CD4-positive, alpha-beta T cell (primary cell): ENCODE measurements at regions not wholly inside any gene's neighbourhood (a gene's known extent, or its start where the extent isn't known, plus 50 kb on each side); places are given as distances from the start of the nearest gene placed in this dataset.

Source experiments
- ATAC-seq: fragments of 200-7000 bp; cut with Tn5 transposase; one replicate; pipeline ENCODE4 v1.10.0; 2022; ENCODE audit warnings: mild to moderate bottlenecking; ENCODE audit not compliant: poor library complexity
- CTCF ChIA-PET: fragments of 350-600 bp; sonication (Branson Sonifier 250); formaldehyde crosslinking; loops from one replicate; lab custom pipeline; 2021; ENCODE audit warnings: antibody characterized with exemption, inconsistent platforms; lab: Charles Lee
- POLR2A ChIA-PET: fragments of 350-600 bp; sonication (Branson Sonifier 250); formaldehyde crosslinking; loops from one replicate; lab custom pipeline; 2021; ENCODE audit warnings: antibody characterized with exemption, inconsistent platforms; lab: Charles Lee
- DNase-seq, 14 experiments: peaks; one replicate each; pipeline ENCODE4 v3.0.0-alpha.2; 2013 to 2020; ENCODE audit warnings: mixed read lengths in 2 of 14
- H3K27ac ChIP-seq, 2 donors: one replicate each; pipeline versions ENCODE4 v1.5.1 to v1.7.0; 2013; ENCODE audit warnings: low read length in 2 of 2, low read depth in 1 of 2, mild to moderate bottlenecking in 1 of 2
- H3K27me3 ChIP-seq, 2 experiments: 1 replicate in 1 of 2; 2 replicates in 1 of 2; pipeline versions ENCODE4 v1.6.1 to v1.7.0; 2013; ENCODE audit warnings: low read length in 2 of 2, control low read depth in 1 of 2, mild to moderate bottlenecking in 1 of 2, moderate library complexity in 1 of 2; ENCODE audit not compliant: insufficient read depth in 2 of 2, control insufficient read depth in 1 of 2
- H3K36me3 ChIP-seq: one replicate; pipeline ENCODE4 v1.6.1; 2013; ENCODE audit warnings: low read length, control low read depth; ENCODE audit not compliant: insufficient read depth
- H3K4me1 ChIP-seq: one replicate; pipeline ENCODE4 v1.6.1; 2013; ENCODE audit warnings: low read length, control low read depth; ENCODE audit not compliant: insufficient read depth
- H3K4me3 ChIP-seq: one replicate; pipeline ENCODE4 v1.5.1; 2013; ENCODE audit warnings: mild to moderate bottlenecking, low read length, moderate library complexity
- H3K9me3 ChIP-seq, 2 experiments: 1 replicate in 1 of 2; 2 replicates in 1 of 2; pipeline versions ENCODE4 v1.6.1 to v1.7.0; 2013; ENCODE audit warnings: low read length in 2 of 2, mild to moderate bottlenecking in 2 of 2, control low read depth in 1 of 2, moderate library complexity in 1 of 2; ENCODE audit not compliant: control insufficient read depth in 1 of 2, insufficient read depth in 1 of 2
- H3K27ac Mint-ChIP-seq: one replicate; pipeline ENCODE4 v1.8.0; 2020; ENCODE audit warnings: mixed read lengths
- H3K27me3 Mint-ChIP-seq: one replicate; pipeline ENCODE4 v1.8.0; 2021; ENCODE audit warnings: mixed read lengths
- H3K36me3 Mint-ChIP-seq: one replicate; pipeline ENCODE4 v1.8.0; 2021; ENCODE audit warnings: low read depth, mixed read lengths
- H3K4me1 Mint-ChIP-seq: one replicate; pipeline ENCODE4 v1.8.0; 2021; ENCODE audit warnings: low read depth, mixed read lengths
- H3K4me3 Mint-ChIP-seq: one replicate; pipeline ENCODE4 v1.8.0; 2020; ENCODE audit warnings: mild to moderate bottlenecking, mixed read lengths
- H3K9me3 Mint-ChIP-seq: one replicate; pipeline ENCODE4 v1.8.0; 2020; ENCODE audit warnings: mixed read lengths
- CTCF ChIP-seq: fragments of 200-600 bp; IDR thresholded peaks from one replicate; pipeline ENCODE4 v1.8.0; 2022; ENCODE audit warnings: antibody characterized with exemption, mild to moderate bottlenecking
- intact Hi-C, 2 experiments: fragments of 100-400 bp; cut with DNase I in 1 of 2; cut with micrococcal nuclease in 1 of 2; formaldehyde crosslinking; loops; one replicate each; pipeline versions ENCODE4 v1.15.1 to v1.9.0; 2023 to 2025; cut with DNase I, micrococcal nuclease

GRCh38 chr5:7246287-7246686, 149.7 kb upstream of the ADCY2 start:
- Mint-ChIP-seq H3K27ac (no peak overlapping the region), H3K27me3 (no peaks in the 10 kb centered on the region), H3K4me1 (no peaks in the 10 kb centered on the region), H3K4me3 (no peak overlapping the region), H3K36me3 (no peaks in the 10 kb centered on the region), H3K9me3 (no peaks in the 10 kb centered on the region)
- TF ChIP-seq CTCF = no peak
- POLR2A ChIA-PET = no interaction called here
- DNase-seq = no peak
- CTCF ChIA-PET = no interaction called here
- no peaks in the 10 kb centered on the region for H3K9me3 ChIP-seq
- no peaks in the 10 kb centered on the region for H3K4me1 ChIP-seq
- H3K36me3 ChIP-seq = no peaks in the 10 kb centered on the region
- intact Hi-C loops = no loop called here
- no peak overlapping the region for H3K4me3 ChIP-seq
- H3K27me3 ChIP-seq = no peaks in the 10 kb centered on the region
- ATAC-seq = no peak
- H3K27ac ChIP-seq = no peak overlapping the region

GRCh38 chr5:7250004-7250403, 145.9 kb upstream of the ADCY2 start:
- no peaks in the 10 kb centered on the region for H3K4me1 ChIP-seq
- no peak overlapping the region for H3K4me3 ChIP-seq
- no peak overlapping the region for H3K27ac ChIP-seq
- Mint-ChIP-seq H3K27ac (no peak overlapping the region), H3K27me3 (no peaks in the 10 kb centered on the region), H3K4me1 (no peaks in the 10 kb centered on the region), H3K36me3 (no peaks in the 10 kb centered on the region), H3K4me3 (no peak overlapping the region), H3K9me3 (no peaks in the 10 kb centered on the region)
- ChIA-PET POLR2A (interaction anchor here (0.7 kb wide), 1 partner anchor 82 kb away, joined by 3 read pairs; no protein-coding TSS in a partner anchor), CTCF (no interaction called here)
- no peak for TF ChIP-seq CTCF
- no peak for ATAC-seq
- no peaks in the 10 kb centered on the region for H3K36me3 ChIP-seq
- DNase-seq = no peak
- H3K9me3 ChIP-seq = no peaks in the 10 kb centered on the region
- intact Hi-C loops = no loop called here
- no peaks in the 10 kb centered on the region for H3K27me3 ChIP-seq

- no peak overlapping the region for H3K4me3 ChIP-seq
- no peaks in the 10 kb centered on the region for H3K27me3 ChIP-seq
- intact Hi-C loops = no loop called here
- H3K36me3 Mint-ChIP-seq = no peaks in the 10 kb centered on the region
- H3K4me1 Mint-ChIP-seq = no peaks in the 10 kb centered on the region
- ChIA-PET CTCF (no interaction called here), POLR2A (no interaction called here)
- ATAC-seq = no peak
- H3K4me3 Mint-ChIP-seq = no peak overlapping the region
- peaks cover under 1% of the 10 kb centered on the region for H3K27me3 Mint-ChIP-seq
- no peak for TF ChIP-seq CTCF
- no peaks in the 10 kb centered on the region for H3K36me3 ChIP-seq
- no peaks in the 10 kb centered on the region for H3K4me1 ChIP-seq
- DNase-seq = no peak
- H3K27ac Mint-ChIP-seq = no peak overlapping the region
- H3K27ac ChIP-seq = no peak overlapping the region
- H3K9me3 ChIP-seq = no peaks in the 10 kb centered on the region
- no peaks in the 10 kb centered on the region for H3K9me3 Mint-ChIP-seq
Observed at GRCh38 chr5:7250611-7251010, 145.3 kb upstream of the ADCY2 start.
